PC-9 (cell line): ENCODE measurements at regions not wholly inside any gene's neighbourhood (a gene's known extent, or its start where the extent isn't known, plus 50 kb on each side); places are given as distances from the start of the nearest gene placed in this dataset.

Experiments used
- BruUV-seq: library from RNA; stranded (reverse); fragments of 400-500 nt; replicated peaks from 2 replicates; lab custom pipeline; 2021; lab: Mats Ljungman, UMichigan
- CTCF ChIA-PET: fragments of 300-600 bp; sonication (Branson Sonifier 250); formaldehyde crosslinking; loops from one replicate; lab custom pipeline; 2022; ENCODE audit warnings: antibody characterized with exemption; lab: Charles Lee
- POLR2A ChIA-PET: fragments of 300-600 bp; sonication (Branson Sonifier 250); formaldehyde crosslinking; loops from one replicate; lab custom pipeline; 2022; ENCODE audit warnings: antibody characterized with exemption; ENCODE audit not compliant: unreplicated experiment; lab: Charles Lee
- DNase-seq, 2 experiments: peaks; one replicate each; pipeline versions ENCODE4 v3.0.0 to v3.0.0-alpha.2; 2015 to 2022; ENCODE audit warnings: mixed read lengths in 1 of 2
- H2AFZ ChIP-seq: fragments of 200-600 bp; sonication (generic); 2 replicates; pipeline ENCODE4 v1.8.1; 2017; ENCODE audit warnings: antibody characterized with exemption
- H3F3A ChIP-seq: fragments of 200-600 bp; sonication (generic); 2 replicates; pipeline ENCODE4 v1.8.1; 2017; ENCODE audit warnings: antibody characterized with exemption, mild to moderate bottlenecking, low read depth; ENCODE audit not compliant: insufficient read depth
- H3K27ac ChIP-seq: fragments of 200-600 bp; sonication (generic); 2 replicates; pipeline ENCODE4 v1.6.1; 2016; ENCODE audit warnings: mixed run types
- H3K27me3 ChIP-seq: fragments of 200-600 bp; sonication (generic); 2 replicates; pipeline ENCODE4 v1.6.1; 2016; ENCODE audit warnings: low read depth, mixed run types; ENCODE audit not compliant: insufficient read depth
- H3K36me3 ChIP-seq: fragments of 200-600 bp; sonication (generic); 2 replicates; pipeline ENCODE4 v1.6.1; 2016; ENCODE audit warnings: low read depth, mixed run types
- H3K4me1 ChIP-seq: fragments of 200-600 bp; sonication (generic); replicated peaks from 2 replicates; pipeline ENCODE4 v1.6.1; 2016; ENCODE audit warnings: mixed run types; ENCODE audit not compliant: insufficient read depth
- H3K4me2 ChIP-seq: fragments of 200-600 bp; sonication (generic); 2 replicates; pipeline ENCODE4 v1.6.1; 2017; ENCODE audit warnings: mixed run types
- H3K4me3 ChIP-seq: fragments of 200-600 bp; sonication (generic); 2 replicates; pipeline ENCODE4 v1.6.1; 2016; ENCODE audit warnings: mixed run types
- H3K79me2 ChIP-seq: fragments of 200-600 bp; sonication (generic); 2 replicates; pipeline ENCODE4 v1.6.1; 2017; ENCODE audit warnings: low read depth, mixed run types
- H3K9me2 ChIP-seq: fragments of 200-600 bp; sonication (generic); 2 replicates; pipeline ENCODE4 v1.8.1; 2017; ENCODE audit warnings: mild to moderate bottlenecking; ENCODE audit not compliant: insufficient read depth
- H3K9me3 ChIP-seq: fragments of 200-600 bp; sonication (generic); 2 replicates; pipeline ENCODE4 v1.8.1; 2016; ENCODE audit warnings: low read depth; ENCODE audit not compliant: insufficient read depth
- H4K20me1 ChIP-seq: fragments of 200-600 bp; sonication (generic); 2 replicates; pipeline ENCODE4 v1.8.1; 2017; ENCODE audit not compliant: insufficient read depth
- CTCF ChIP-seq: fragments of 200-600 bp; sonication (generic); conservative IDR thresholded peaks from 2 replicates; pipeline ENCODE4 v1.6.1; 2017; ENCODE audit warnings: mixed run types, antibody characterized with exemption, mild to moderate bottlenecking, moderate library complexity
- EZH2 ChIP-seq: fragments of 200-600 bp; sonication (generic); IDR thresholded peaks from 2 replicates; pipeline ENCODE4 v1.8.0; 2017; ENCODE audit warnings: antibody characterized with exemption, low read depth
- intact Hi-C: fragments of 100-400 bp; cut with micrococcal nuclease; formaldehyde crosslinking; loops from one replicate; pipeline ENCODE4 v1.10.0; 2022; ENCODE audit not compliant: unreplicated experiment

GRCh38 chr3:74883222-74883621 lies 268.8 kb upstream of the CNTN3 start:
- Histone ChIP-seq H3K4me2 (no peak overlapping the region), H3K79me2 (no peaks in the 10 kb centered on the region), H3F3A (no peaks in the 10 kb centered on the region), H2AFZ (no peak overlapping the region), H3K36me3 (no peaks in the 10 kb centered on the region), H3K27me3 (no peaks in the 10 kb centered on the region), H3K4me3 (no peak overlapping the region), H3K4me1 (no peaks in the 10 kb centered on the region), H3K9me2 (no peaks in the 10 kb centered on the region), H3K9me3 (no peaks in the 10 kb centered on the region; the same call in 1 of the 2 replicates), H3K27ac (no peak overlapping the region), H4K20me1 (no peaks in the 10 kb centered on the region)
- POLR2A ChIA-PET, result no interaction called here
- no peak for DNase-seq
- intact Hi-C loops, result no loop called here
- TF ChIP-seq EZH2 (no peak), CTCF (no peak)
- CTCF ChIA-PET, result no interaction called here
- BruUV-seq, result no TSS peak

- Histone ChIP-seq H3K27me3 (no peaks in the 10 kb centered on the region), H3K4me1 (no peaks in the 10 kb centered on the region), H3K9me3 (no peaks in the 10 kb centered on the region), H3K4me2 (no peak overlapping the region), H2AFZ (no peak overlapping the region), H3K4me3 (no peak overlapping the region), H3K36me3 (no peaks in the 10 kb centered on the region), H4K20me1 (no peaks in the 10 kb centered on the region), H3K79me2 (no peaks in the 10 kb centered on the region), H3K27ac (no peak overlapping the region), H3K9me2 (no peaks in the 10 kb centered on the region), H3F3A (no peaks in the 10 kb centered on the region)
- ChIA-PET CTCF (no interaction called here), POLR2A (no interaction called here)
- no TSS peak for BruUV-seq
- intact Hi-C loops, result no loop called here
- no peak for DNase-seq
- TF ChIP-seq CTCF (no peak), EZH2 (no peak)
Observed at GRCh38 chr3:74880237-74880636, 265.8 kb upstream of the CNTN3 start.

- Histone ChIP-seq H3K27me3 (no peaks in the 10 kb centered on the region), H2AFZ (no peak overlapping the region), H3K9me3 (no peaks in the 10 kb centered on the region), H3K36me3 (no peaks in the 10 kb centered on the region), H3F3A (no peaks in the 10 kb centered on the region), H3K4me2 (no peak overlapping the region), H3K27ac (no peak overlapping the region), H4K20me1 (no peaks in the 10 kb centered on the region), H3K4me1 (no peaks in the 10 kb centered on the region), H3K79me2 (no peaks in the 10 kb centered on the region), H3K9me2 (peaks cover 3% of the 10 kb centered on the region; the same call in 1 of the 2 replicates), H3K4me3 (no peak overlapping the region)
- CTCF ChIA-PET, result no interaction called here
- intact Hi-C loops, result no loop called here
- POLR2A ChIA-PET, result no interaction called here
- BruUV-seq, result no TSS peak
- no peak for DNase-seq
- TF ChIP-seq CTCF (no peak), EZH2 (no peak)
Observed at GRCh38 chr3:74866357-74867030, 252.0 kb upstream of the CNTN3 start.
